ENCODE measurements at regions not wholly inside any gene's neighbourhood (a gene's known extent, or its start where the extent isn't known, plus 50 kb on each side); places are given as distances from the start of the nearest gene placed in this dataset.

- no peak for DNase-seq (ENCODE audit: low spot score)
- intact Hi-C loops (cut with micrococcal nuclease; ENCODE audit: unreplicated experiment) = no loop called here
- CTCF ChIA-PET = no interaction called here
Observed at GRCh38 chr10:35949811-35950211, 307.7 kb upstream of the FZD8 start.

GRCh38 chr10:35946556-35946955 is 304.5 kb upstream of the FZD8 start:
- Histone ChIP-seq H3K4me3 (ENCODE audit: low read depth, low read length, poor library complexity, severe bottlenecking) (no peak overlapping the region), H3K27me3 (replicated peaks; ENCODE audit: insufficient read depth, low read depth, low read length, poor library complexity) (no peaks in the 10 kb centered on the region), H3K27ac (ENCODE audit: low read depth, low read length, poor library complexity, severe bottlenecking) (no peak overlapping the region), H3K9me3 (ENCODE audit: low read depth, low read length, poor library complexity, severe bottlenecking) (no peaks in the 10 kb centered on the region), H3K36me3 (ENCODE audit: insufficient read depth, low read length, poor library complexity, severe bottlenecking) (no peaks in the 10 kb centered on the region), H3K4me1 (ENCODE audit: insufficient read depth, low read length, poor library complexity, severe bottlenecking) (no peaks in the 10 kb centered on the region)
- intact Hi-C loops (cut with micrococcal nuclease; ENCODE audit: unreplicated experiment) = no loop called here
- no peak for DNase-seq (ENCODE audit: low spot score)
- no TSS peak for BruUV-seq (replicated peaks)
- POLR2A ChIA-PET (ENCODE audit: low non-redundant PET) = no interaction called here
- CTCF ChIA-PET = no interaction called here
- TF ChIP-seq CTCF (conservative IDR thresholded peaks at IDR 0.05; ENCODE audit: low read depth, low read length) (no peak), EZH2 (IDR thresholded peaks at IDR 0.05; ENCODE audit: borderline replicate concordance, low read depth, low read length, poor library complexity, severe bottlenecking) (no peak)

More at GRCh38 chr10:35949811-35950211, 307.7 kb upstream of the FZD8 start:
- TF ChIP-seq CTCF (conservative IDR thresholded peaks at IDR 0.05; ENCODE audit: low read depth, low read length) (no peak), EZH2 (IDR thresholded peaks at IDR 0.05; ENCODE audit: borderline replicate concordance, low read depth, low read length, poor library complexity, severe bottlenecking) (no peak)
- Histone ChIP-seq H3K27me3 (replicated peaks; ENCODE audit: insufficient read depth, low read depth, low read length, poor library complexity) (no peaks in the 10 kb centered on the region), H3K4me1 (ENCODE audit: insufficient read depth, low read length, poor library complexity, severe bottlenecking) (no peaks in the 10 kb centered on the region), H3K36me3 (ENCODE audit: insufficient read depth, low read length, poor library complexity, severe bottlenecking) (no peaks in the 10 kb centered on the region), H3K9me3 (ENCODE audit: low read depth, low read length, poor library complexity, severe bottlenecking) (no peaks in the 10 kb centered on the region), H3K27ac (ENCODE audit: low read depth, low read length, poor library complexity, severe bottlenecking) (no peak overlapping the region), H3K4me3 (ENCODE audit: low read depth, low read length, poor library complexity, severe bottlenecking) (no peak overlapping the region)
- POLR2A ChIA-PET (ENCODE audit: low non-redundant PET) = no interaction called here
- no TSS peak for BruUV-seq (replicated peaks)

GRCh38 chr10:35942057-35942456 is 300.0 kb upstream of the FZD8 start:
- no TSS peak for BruUV-seq (replicated peaks)
- CTCF ChIA-PET = no interaction called here
- Histone ChIP-seq H3K4me3 (ENCODE audit: low read depth, low read length, poor library complexity, severe bottlenecking) (no peak overlapping the region), H3K9me3 (ENCODE audit: low read depth, low read length, poor library complexity, severe bottlenecking) (no peaks in the 10 kb centered on the region), H3K36me3 (ENCODE audit: insufficient read depth, low read length, poor library complexity, severe bottlenecking) (no peaks in the 10 kb centered on the region), H3K27ac (ENCODE audit: low read depth, low read length, poor library complexity, severe bottlenecking) (no peak overlapping the region), H3K4me1 (ENCODE audit: insufficient read depth, low read length, poor library complexity, severe bottlenecking) (peaks cover 2% of the 10 kb centered on the region), H3K27me3 (replicated peaks; ENCODE audit: insufficient read depth, low read depth, low read length, poor library complexity) (no peaks in the 10 kb centered on the region)
- intact Hi-C loops (cut with micrococcal nuclease; ENCODE audit: unreplicated experiment) = no loop called here
- no peak for DNase-seq (ENCODE audit: low spot score)
- POLR2A ChIA-PET (ENCODE audit: low non-redundant PET) = no interaction called here
- no peak for TF ChIP-seq EZH2 (IDR thresholded peaks at IDR 0.05; ENCODE audit: borderline replicate concordance, low read depth, low read length, poor library complexity, severe bottlenecking)
- no peak for TF ChIP-seq CTCF (conservative IDR thresholded peaks at IDR 0.05; ENCODE audit: low read depth, low read length)

All from A673 (cell line).